UCSD-AML1 (cell line): ENCODE measurements at regions not wholly inside any gene's neighbourhood (a gene's known extent, or its start where the extent isn't known, plus 50 kb on each side); places are given as distances from the start of the nearest gene placed in this dataset.

Experiments
- DNase-seq: peaks from one replicate; lab custom pipeline; 2025; ENCODE audit not compliant: unreplicated experiment; lab: John Stamatoyannopoulos, UW

DNA sequence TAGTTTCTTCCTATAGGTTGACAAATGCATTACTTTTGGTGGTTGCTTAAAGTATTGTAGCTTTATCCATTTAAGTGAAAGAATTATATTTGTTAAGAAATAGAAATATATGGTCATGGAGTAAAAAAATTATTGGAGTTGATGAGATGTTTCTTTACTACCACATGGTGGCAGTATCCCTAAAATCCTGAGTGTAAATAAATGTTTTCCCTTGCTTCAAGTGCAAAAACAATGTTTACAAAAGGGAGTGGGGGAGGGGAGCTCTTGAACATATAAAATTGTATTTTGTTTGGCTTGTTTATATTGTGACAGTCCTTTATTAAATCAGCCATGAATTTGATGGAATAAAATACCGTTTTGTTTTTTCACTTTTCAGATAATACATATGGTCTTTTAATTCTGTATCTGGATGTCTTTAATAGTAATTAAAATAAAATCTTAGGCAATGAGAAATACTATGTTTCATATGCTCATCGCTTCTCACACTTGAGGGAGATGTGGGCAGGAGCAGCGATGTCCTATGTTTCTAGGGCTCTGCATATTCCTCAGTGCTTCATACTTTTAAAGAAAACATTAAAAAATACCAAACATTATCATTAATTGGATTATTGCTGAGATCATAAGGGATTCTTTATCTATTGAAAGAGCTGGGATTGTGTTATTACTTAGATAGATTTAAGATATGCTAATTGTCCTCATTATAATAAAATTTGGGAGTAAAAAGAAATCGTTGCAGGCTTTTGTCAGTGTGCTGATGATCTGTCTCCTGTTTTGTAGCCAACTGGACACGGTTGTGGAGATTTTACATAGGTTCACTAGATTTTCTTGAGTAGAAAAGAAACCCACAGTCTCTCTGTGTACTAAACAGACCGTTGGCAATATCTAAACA is 349.7 kb downstream of the TUSC7 start:
- no peak for DNase-seq

DNA sequence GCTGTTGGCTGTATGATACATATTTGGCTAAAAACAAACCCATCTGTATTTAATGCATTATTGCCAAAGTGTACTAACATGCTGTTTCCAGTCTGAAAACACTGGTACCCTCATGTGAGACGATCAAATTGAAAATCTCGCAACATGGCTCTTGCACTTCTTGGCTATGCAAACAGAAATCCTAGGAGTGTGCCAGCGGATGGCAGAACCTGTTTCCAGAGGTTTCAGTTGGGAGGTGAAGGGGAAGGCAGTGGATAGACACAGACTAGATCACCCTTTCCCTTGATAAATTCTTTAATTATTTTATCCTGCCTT is 350.3 kb downstream of the TUSC7 start:
- DNase-seq = no peak

DNA sequence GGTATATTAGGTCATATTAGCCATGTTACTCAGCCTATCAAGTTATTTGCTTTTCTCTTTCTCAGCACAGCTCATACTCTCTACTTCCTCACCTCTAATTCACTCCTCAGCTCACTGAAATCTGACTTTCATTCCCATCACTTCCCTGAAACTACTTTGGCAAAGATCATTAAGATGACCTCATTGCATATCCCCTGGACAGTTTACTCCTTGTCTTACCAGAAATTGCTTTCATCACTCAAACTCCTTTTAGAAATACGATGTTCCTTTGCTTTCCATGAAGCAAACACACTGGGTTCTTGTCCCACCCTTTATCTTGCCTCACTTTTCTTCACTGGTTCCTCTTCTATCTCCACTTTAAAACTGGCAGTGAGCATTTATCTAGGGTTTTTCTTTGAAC is 354.4 kb downstream of the TUSC7 start:
- DNase-seq = no peak

DNA sequence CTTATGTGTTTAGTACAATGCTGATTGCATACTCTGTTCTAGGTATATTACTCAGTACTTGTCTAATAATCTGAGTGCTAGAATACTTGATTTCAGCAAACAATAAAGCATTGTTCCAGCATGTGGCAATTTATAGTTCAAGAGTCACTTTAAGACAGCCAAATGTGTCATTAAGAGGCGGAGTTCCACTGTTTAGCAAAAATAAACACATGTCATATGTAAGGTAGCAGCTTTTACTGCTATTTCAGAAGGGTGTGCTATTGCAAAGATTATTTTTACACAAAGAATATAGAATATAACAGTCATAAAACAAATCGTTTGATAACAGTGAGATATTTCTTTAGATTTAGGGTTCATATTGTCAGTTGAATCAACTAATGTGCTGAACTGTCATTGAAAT is 358.7 kb downstream of the TUSC7 start:
- DNase-seq = no peak

GRCh38 chr3:117074826-117075225 is 365.2 kb downstream of the TUSC7 start:
- no peak for DNase-seq

DNA sequence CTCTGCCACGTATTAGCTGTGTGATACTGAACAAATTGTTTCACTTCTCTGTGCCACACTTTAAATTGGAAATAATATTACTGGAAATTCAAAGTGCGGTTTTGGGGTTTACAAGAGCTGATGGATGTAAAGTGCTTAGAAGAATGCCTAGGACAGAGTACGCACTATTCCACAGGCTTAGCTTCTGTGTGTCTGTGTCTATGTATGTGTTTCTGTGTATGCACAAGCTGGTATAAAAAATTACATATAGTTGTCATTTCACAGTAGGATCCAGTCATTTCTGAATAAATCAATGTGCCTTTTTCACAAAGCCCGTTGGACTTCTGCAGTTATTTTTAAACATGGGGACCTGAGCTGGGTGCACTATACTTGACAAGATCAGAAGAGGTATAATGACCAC is 370.4 kb downstream of the TUSC7 start:
- DNase-seq = no peak

- DNase-seq = no peak
Observed at GRCh38 chr3:117080872-117081271, 371.3 kb downstream of the TUSC7 start.

GRCh38 chr3:117084277-117084676 is 374.7 kb downstream of the TUSC7 start:
- DNase-seq = peak; percentile 8

DNA sequence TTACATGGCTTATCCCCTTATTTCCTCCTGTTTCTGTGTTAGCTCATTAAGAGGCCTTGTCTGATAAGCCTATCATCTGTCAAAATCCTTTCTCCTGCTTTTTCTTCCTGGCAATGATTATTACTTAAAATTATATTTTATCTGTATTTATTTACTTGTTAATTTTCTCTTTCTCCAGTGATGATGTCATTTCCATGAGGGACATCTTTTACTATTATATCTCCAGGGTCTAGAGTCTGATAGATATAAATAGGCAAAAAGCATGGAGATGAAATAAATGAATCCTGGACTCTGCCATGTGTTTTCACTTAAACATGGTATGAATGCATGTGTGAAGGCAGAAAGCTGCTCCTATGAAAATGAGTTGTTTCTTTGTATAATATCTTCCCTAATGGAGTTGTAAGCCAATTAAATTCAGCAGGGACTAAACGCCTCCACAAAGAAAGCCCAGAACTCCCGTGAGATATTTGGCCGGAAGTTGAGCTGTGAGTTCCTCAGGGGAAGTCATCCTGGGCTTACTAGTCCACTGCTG is 375.2 kb downstream of the TUSC7 start:
- DNase-seq = no peak

- DNase-seq = no peak
Observed at GRCh38 chr3:117091676-117092075, 382.1 kb downstream of the TUSC7 start.

- no peak for DNase-seq
Observed at GRCh38 chr3:117096549-117096948, 387.0 kb downstream of the TUSC7 start.

DNA sequence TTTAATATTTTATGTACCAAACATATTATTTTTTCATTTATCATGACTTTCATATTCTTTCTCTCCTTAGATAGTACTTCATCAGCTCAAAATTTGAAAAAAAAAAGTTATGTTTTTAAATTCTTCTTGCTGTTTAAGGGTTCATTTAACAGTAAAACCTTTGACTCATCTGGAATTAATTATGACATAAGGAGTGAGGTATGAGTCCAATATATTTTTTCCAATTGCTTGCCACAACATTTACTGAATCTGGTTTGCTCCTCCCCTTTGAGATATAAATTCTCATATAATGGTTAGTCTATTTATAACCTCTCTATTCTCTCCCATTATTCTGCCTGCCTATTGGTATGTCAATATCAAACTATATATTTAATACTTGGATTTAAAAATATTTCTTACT is 387.8 kb downstream of the TUSC7 start:
- DNase-seq = no peak

- DNase-seq = no peak
Observed at GRCh38 chr3:117101697-117102096, 392.1 kb downstream of the TUSC7 start.

- DNase-seq = no peak
Observed at GRCh38 chr3:117102426-117102825, 392.8 kb downstream of the TUSC7 start.

GRCh38 chr3:117103675-117104074 is 394.1 kb downstream of the TUSC7 start:
- no peak for DNase-seq

DNA sequence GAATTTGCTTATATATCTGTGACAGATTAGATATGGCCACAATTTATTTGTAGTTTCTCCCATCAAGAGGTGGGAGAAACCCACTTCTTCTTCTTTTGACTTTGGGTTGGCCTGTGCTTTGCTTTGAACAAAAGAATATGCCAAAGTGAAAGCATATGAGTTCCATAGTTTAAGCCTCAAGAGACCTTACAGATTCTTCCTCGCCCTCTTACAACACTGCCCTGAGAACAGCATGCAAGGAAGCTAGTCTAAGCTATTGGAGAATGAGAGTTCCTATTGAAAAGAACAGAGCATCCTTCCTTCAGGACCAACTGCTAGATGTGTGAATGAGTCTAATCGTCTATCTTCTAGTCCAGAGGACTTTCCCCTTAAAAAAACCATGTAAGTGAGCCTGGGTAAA is 394.8 kb downstream of the TUSC7 start:
- DNase-seq = no peak

- no peak for DNase-seq
Observed at GRCh38 chr3:117104792-117105191, 395.2 kb downstream of the TUSC7 start.

GRCh38 chr3:117105686-117106085 is 396.1 kb downstream of the TUSC7 start:
- no peak for DNase-seq

GRCh38 chr3:117106396-117106795 is 396.8 kb downstream of the TUSC7 start:
- no peak for DNase-seq

GRCh38 chr3:117107946-117108345 is 398.4 kb downstream of the TUSC7 start:
- no peak for DNase-seq

GRCh38 chr3:117109178-117109577 is 399.6 kb downstream of the TUSC7 start:
- DNase-seq = no peak

DNA sequence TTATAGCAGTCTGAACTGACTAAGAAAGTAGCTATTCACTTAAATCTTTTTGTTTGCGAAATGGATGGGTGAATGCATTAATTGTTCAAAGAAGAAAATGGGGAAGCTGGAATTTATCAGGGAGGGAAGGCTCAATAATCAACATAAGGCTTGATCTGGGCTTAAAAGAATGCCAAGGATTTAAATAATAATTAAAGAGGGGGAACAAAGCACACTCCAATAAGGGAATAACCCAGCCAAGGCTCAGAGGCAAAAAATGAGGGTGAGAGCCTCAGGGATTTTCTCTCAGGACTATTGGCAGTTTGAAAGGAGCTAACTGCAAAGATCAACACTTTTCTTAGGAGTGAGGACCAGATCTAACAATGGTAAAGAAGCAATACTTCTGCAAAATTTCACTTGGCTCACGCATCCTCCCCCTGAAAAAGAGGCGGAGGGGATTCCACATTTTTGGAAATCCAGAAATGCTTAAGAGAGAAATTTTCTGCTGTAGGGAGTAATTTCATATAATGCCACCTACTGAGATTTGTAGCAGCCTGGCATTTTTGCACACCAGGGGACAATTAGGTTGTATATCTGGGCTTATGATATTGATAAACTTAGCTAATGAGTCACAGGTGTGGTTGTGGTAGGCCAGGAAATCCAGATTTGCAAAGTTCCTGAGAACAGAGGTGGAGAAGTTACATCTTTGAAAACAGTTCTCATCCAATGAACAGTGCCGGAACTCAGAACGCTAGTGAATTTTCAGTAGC is 405.1 kb downstream of the TUSC7 start:
- DNase-seq = no peak
